Sigmoid colon (tissue), 6 donors: ENCODE measurements at regions not wholly inside any gene's neighbourhood (a gene's known extent, or its start where the extent isn't known, plus 50 kb on each side); places are given as distances from the start of the nearest gene placed in this dataset.

ENCODE experiments used
- DNase-seq: peaks from one replicate; pipeline ENCODE4 v3.0.0-alpha.2; 2019
- H3K27ac ChIP-seq, 4 donors: fragments of 200-600 bp; sonication (generic); one replicate each; pipeline ENCODE4 v1.5.1; 2016 to 2019; ENCODE audit warnings: mild to moderate bottlenecking in 1 of 4
- H3K27me3 ChIP-seq, 3 donors: fragments of 200-600 bp; sonication (generic); one replicate each; pipeline ENCODE4 v1.5.1; 2019; ENCODE audit warnings: mild to moderate bottlenecking in 1 of 3
- H3K36me3 ChIP-seq, 4 donors: fragments of 200-600 bp; sonication (generic); one replicate each; pipeline ENCODE4 v1.5.1; 2016 to 2019
- H3K4me1 ChIP-seq, 4 donors: fragments of 200-600 bp; sonication (generic); one replicate each; pipeline ENCODE4 v1.5.1; 2017 to 2019
- H3K4me3 ChIP-seq, 4 donors: fragments of 200-600 bp; sonication (generic); one replicate each; pipeline ENCODE4 v1.5.1; 2017 to 2019; ENCODE audit warnings: mild to moderate bottlenecking in 2 of 4, moderate library complexity in 1 of 4
- H3K9me3 ChIP-seq, 4 donors: fragments of 200-600 bp in 3 of 4; sonication (generic) in 3 of 4; one replicate each; pipeline versions ENCODE4 v1.5.1 to v1.6.1; 2013 to 2019
- EP300 ChIP-seq, 4 donors: sonication (generic); formaldehyde crosslinking; IDR thresholded peaks; one replicate each; pipeline ENCODE4 v1.6.1; 2017; ENCODE audit warnings: antibody characterized with exemption in 4 of 4
- POLR2A ChIP-seq, 2 donors: fragments of 450-650 bp; IDR thresholded peaks; one replicate each; pipeline ENCODE4 v1.6.1; 2016; ENCODE audit warnings: antibody characterized with exemption in 2 of 2, mild to moderate bottlenecking in 2 of 2, moderate library complexity in 2 of 2
- POLR2AphosphoS5 ChIP-seq, 4 donors: sonication (generic); formaldehyde crosslinking; IDR thresholded peaks; one replicate each; pipeline ENCODE4 v1.6.1; 2017; ENCODE audit warnings: antibody characterized with exemption in 4 of 4
- WGBS, 2 donors: extraction: QIAGEN DNeasy Blood & Tissue Kit; methylation state at CpG; one replicate each; pipeline ENCODE4 v1.1.7; 2013; 5-methylcytosine and 5-hydroxymethylcytosine counted together
- intact Hi-C: fragments of 100-400 bp; cut with DNase I; formaldehyde crosslinking; loops from one replicate; pipeline ENCODE4 v1.15.1; 2023
- TF ChIP-seq, protein P1 (sequence below), 4 experiments: fragments of 450-650 bp in 3 of 4; fragments of 200-600 bp in 1 of 4; IDR thresholded peaks; one replicate each; pipeline ENCODE4 v1.5.1; 2016 to 2019; ENCODE audit warnings: antibody characterized with exemption in 4 of 4, mild to moderate bottlenecking in 3 of 4, moderate library complexity in 2 of 4
- donor health status: healthy with polysubstance abuse.
- donor health status: healthy.

DNA sequence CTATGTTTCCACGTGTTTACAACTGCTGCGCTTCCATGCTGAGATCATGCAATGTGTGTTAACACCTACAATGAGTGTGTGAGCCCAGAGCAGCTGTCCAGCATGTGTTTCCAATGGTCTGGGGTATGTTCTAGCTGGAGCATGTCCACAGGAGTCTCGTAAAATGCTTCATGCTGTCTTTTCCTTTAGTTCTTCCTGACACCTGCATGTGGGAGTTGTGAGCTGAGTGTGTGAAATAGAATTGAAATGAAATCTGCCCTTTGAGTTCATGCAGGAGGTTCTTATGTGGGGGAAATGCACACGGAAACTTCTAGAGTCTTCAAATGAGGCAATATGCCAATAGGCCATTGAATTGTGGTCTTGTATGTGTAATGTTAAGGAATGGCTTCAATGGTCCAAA is 205.1 kb downstream of the RND3 start:
- Histone ChIP-seq H3K9me3 (no peaks in the 10 kb centered on the region), H3K27ac (peak overlapping the region in 1 of 4 donors; percentile 25), H3K27me3 (no peaks in the 10 kb centered on the region), H3K4me1 (peaks cover 0 to 12% (median 8%) of the 10 kb centered on the region in 4 donors), H3K4me3 (no peak overlapping the region), H3K36me3 (no peaks in the 10 kb centered on the region)
- intact Hi-C loops = loop anchor here (5.0 kb wide), 1 partner anchor 205 kb away; the partner anchor contains the start of gene RND3
- 85 to 87% methylated on average over 4 of the region's 4 CpGs for WGBS, 2 donors
- DNase-seq = no peak
- TF ChIP-seq, protein P1, sequence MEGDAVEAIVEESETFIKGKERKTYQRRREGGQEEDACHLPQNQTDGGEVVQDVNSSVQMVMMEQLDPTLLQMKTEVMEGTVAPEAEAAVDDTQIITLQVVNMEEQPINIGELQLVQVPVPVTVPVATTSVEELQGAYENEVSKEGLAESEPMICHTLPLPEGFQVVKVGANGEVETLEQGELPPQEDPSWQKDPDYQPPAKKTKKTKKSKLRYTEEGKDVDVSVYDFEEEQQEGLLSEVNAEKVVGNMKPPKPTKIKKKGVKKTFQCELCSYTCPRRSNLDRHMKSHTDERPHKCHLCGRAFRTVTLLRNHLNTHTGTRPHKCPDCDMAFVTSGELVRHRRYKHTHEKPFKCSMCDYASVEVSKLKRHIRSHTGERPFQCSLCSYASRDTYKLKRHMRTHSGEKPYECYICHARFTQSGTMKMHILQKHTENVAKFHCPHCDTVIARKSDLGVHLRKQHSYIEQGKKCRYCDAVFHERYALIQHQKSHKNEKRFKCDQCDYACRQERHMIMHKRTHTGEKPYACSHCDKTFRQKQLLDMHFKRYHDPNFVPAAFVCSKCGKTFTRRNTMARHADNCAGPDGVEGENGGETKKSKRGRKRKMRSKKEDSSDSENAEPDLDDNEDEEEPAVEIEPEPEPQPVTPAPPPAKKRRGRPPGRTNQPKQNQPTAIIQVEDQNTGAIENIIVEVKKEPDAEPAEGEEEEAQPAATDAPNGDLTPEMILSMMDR (IDR thresholded peaks at IDR 0.05) = no peak
- TF ChIP-seq POLR2A (IDR thresholded peaks at IDR 0.05) (no peak), EP300 (IDR thresholded peaks at IDR 0.05) (no peak), POLR2AphosphoS5 (IDR thresholded peaks at IDR 0.05) (no peak)

DNA sequence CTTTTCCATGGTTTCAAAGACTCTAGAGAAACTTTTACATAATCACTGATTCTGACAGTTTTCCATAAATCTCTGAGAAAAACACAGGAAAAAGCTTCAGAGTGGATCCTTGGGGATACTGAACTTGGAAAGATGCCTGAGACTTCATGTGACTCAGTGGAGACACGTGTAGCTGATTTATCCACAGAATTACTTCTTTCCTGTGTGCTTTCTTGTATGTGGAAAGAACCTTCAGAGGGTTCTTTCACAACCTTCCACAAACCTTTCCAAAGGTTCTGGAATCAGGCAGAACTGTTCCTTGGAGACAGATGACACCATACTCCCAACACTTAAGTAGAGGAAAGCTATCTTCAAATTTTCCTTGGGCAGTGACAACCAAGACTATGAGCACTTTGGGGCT is 207.2 kb downstream of the RND3 start:
- TF ChIP-seq POLR2AphosphoS5 (IDR thresholded peaks at IDR 0.05) (peak; percentile 32 to 56 (median 42)), POLR2A (IDR thresholded peaks at IDR 0.05) (no peak), EP300 (IDR thresholded peaks at IDR 0.05) (no peak)
- TF ChIP-seq, protein P1 (IDR thresholded peaks at IDR 0.05) = no peak
- Histone ChIP-seq H3K36me3 (no peaks in the 10 kb centered on the region), H3K27me3 (no peaks in the 10 kb centered on the region), H3K4me3 (no peak overlapping the region), H3K4me1 (peaks cover 0 to 12% (median 8%) of the 10 kb centered on the region in 4 donors), H3K27ac (peak overlapping the region in 2 of 4 donors; percentile 1 to 42), H3K9me3 (peaks cover 0 to 4% (median under 1%) of the 10 kb centered on the region in 4 donors)
- intact Hi-C loops = loop anchor here (5.0 kb wide), 1 partner anchor 207 kb away; the partner anchor contains the start of gene RND3
- DNase-seq = peak; percentile 76
- 59 to 62% methylated on average over 1 of the region's 1 CpG for WGBS, 2 donors

DNA sequence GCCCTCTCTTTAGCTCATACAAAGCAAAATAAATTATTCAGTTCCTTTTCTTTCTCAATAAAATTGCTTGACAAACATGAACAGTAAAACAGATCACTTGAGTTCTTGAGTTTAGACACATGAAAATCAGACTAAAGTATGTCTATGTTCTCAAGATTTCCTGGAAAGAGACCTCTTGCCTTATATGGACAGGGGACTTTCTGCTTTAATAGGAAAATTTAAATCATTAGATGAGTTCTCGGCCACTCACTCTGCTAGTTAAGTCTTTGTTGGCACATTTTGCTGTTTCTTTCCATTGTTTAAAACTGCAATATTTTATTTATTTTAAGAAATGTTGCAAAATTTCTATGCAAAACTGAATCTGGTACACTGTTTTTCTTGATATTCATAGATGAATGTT is 207.8 kb downstream of the RND3 start:
- WGBS, 2 donors = 72 to 81% methylated on average over 1 of the region's 1 CpG
- TF ChIP-seq, protein P1 (IDR thresholded peaks at IDR 0.05) = no peak
- TF ChIP-seq POLR2A (IDR thresholded peaks at IDR 0.05) = no peak
- no peak for TF ChIP-seq POLR2AphosphoS5 (IDR thresholded peaks at IDR 0.05)
- no peak for TF ChIP-seq EP300 (IDR thresholded peaks at IDR 0.05)

DNA sequence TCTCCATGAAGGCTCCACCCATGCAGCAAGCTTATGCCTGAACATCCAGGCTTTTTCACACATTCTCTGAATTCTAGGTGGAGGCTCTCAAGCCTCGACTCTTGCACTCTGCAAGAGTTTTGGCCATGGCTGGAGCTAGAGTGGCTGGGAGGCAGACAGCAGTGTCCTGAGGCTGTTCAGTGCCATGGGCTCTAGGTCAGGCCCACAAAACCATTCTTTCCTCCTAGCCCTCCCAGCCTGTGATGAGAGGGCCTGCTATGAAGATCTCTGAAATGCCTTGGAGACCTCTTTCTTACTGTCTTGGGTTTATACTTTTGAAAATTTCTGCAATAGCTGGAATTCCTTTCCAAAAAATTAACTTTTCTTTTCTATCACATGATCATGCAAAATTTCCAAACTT is 210.7 kb downstream of the RND3 start:
- Histone ChIP-seq H3K27ac (no peak overlapping the region), H3K36me3 (no peaks in the 10 kb centered on the region), H3K4me3 (no peak overlapping the region), H3K4me1 (peaks cover 0 to 18% (median 14%) of the 10 kb centered on the region in 4 donors), H3K27me3 (no peaks in the 10 kb centered on the region), H3K9me3 (peaks cover 0 to 4% (median under 1%) of the 10 kb centered on the region in 4 donors)
- WGBS, 2 donors = 86 to 90% methylated on average over 1 of the region's 1 CpG
- no peak for DNase-seq
- intact Hi-C loops = no loop called here
- TF ChIP-seq, protein P1 (IDR thresholded peaks at IDR 0.05) = no peak

More for the DNA sequence above, 207.8 kb downstream of the RND3 start:
- intact Hi-C loops = loop anchor here (5.0 kb wide), 1 partner anchor 208 kb away; the partner anchor contains the start of gene RND3
- H3K4me1 ChIP-seq = peaks cover 0 to 12% (median 8%) of the 10 kb centered on the region in 4 donors
- peaks cover 0 to 4% (median under 1%) of the 10 kb centered on the region in 4 donors for H3K9me3 ChIP-seq
- no peaks in the 10 kb centered on the region for H3K36me3 ChIP-seq
- no peaks in the 10 kb centered on the region for H3K27me3 ChIP-seq
- H3K27ac ChIP-seq = peak overlapping the region in 3 of 4 donors; percentile 1 to 42 (median 21)
- no peak overlapping the region for H3K4me3 ChIP-seq
- DNase-seq = no peak

DNA sequence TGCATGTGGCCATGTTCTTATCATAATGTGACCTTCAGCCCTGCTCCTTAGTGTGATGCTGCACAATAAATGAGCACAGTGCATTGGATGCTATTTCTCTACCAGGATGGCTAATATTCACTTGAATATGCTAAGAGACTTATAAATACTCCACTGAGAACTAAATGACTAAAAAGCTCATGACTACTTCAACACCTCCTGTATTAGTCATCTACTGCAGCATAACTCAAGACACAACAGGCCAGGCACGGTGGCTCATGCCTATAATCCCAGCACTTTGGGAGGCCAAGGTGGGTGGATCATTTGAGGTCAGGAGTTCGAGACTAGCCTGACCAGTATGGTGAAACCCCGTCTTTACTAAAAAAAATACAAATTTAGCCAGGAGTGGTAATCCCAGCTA is 213.4 kb downstream of the RND3 start:
- DNase-seq = no peak
- no peaks in the 10 kb centered on the region for H3K36me3 ChIP-seq
- peaks cover 0 to 36% (median 11%) of the 10 kb centered on the region in 4 donors for H3K4me1 ChIP-seq
- peaks cover 0 to 4% (median under 1%) of the 10 kb centered on the region in 4 donors for H3K9me3 ChIP-seq
- H3K27ac ChIP-seq = no peak overlapping the region
- TF ChIP-seq, protein P1 (IDR thresholded peaks at IDR 0.05) = no peak
- TF ChIP-seq EP300 (IDR thresholded peaks at IDR 0.05) (no peak), POLR2AphosphoS5 (IDR thresholded peaks at IDR 0.05) (no peak), POLR2A (IDR thresholded peaks at IDR 0.05) (no peak)
- 56 to 59% methylated on average over 3 of the region's 3 CpGs for WGBS, 2 donors
- H3K27me3 ChIP-seq = no peaks in the 10 kb centered on the region
- no peak overlapping the region for H3K4me3 ChIP-seq
- intact Hi-C loops = no loop called here
